ENCODE measurements at regions not wholly inside any gene's neighbourhood (a gene's known extent, or its start where the extent isn't known, plus 50 kb on each side); places are given as distances from the start of the nearest gene placed in this dataset.

- peak in 1 of 2 experiments; percentile 91; a peak in 2 of 4 replicates for TF ChIP-seq RCOR1 (IDR thresholded peaks at IDR 0.05; ENCODE audit: borderline replicate concordance in 1 of 2, low read depth in 2 of 2, low read length in 2 of 2)
- no peak for TF ChIP-seq TRIM25 (IDR thresholded peaks at IDR 0.05; ENCODE audit: borderline replicate concordance)
- TF ChIP-seq CREB3 (tag; conservative IDR thresholded peaks at IDR 0.05; ENCODE audit: low read depth) = peak; percentile 62; the same call in 1 of the 2 replicates
- TF ChIP-seq, protein P1, sequence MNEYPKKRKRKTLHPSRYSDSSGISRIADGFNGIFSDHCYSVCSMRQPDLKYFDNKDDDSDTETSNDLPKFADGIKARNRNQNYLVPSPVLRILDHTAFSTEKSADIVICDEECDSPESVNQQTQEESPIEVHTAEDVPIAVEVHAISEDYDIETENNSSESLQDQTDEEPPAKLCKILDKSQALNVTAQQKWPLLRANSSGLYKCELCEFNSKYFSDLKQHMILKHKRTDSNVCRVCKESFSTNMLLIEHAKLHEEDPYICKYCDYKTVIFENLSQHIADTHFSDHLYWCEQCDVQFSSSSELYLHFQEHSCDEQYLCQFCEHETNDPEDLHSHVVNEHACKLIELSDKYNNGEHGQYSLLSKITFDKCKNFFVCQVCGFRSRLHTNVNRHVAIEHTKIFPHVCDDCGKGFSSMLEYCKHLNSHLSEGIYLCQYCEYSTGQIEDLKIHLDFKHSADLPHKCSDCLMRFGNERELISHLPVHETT (CRISPR knock-in tag; conservative IDR thresholded peaks at IDR 0.05 in 1 of 2, IDR thresholded peaks at IDR 0.05 in 1 of 2) = no peak
- 0 out of 2 replicates have a peak, but pooled peaks have one; percentile 56 for TF ChIP-seq PHB (CRISPR knock-in tag; IDR thresholded peaks at IDR 0.05)
- no peak for TF ChIP-seq SAP30 (IDR thresholded peaks at IDR 0.05; ENCODE audit: borderline replicate concordance, insufficient read depth, low read depth, low read length, poor library complexity, severe bottlenecking)
- TF ChIP-seq, protein P2, sequence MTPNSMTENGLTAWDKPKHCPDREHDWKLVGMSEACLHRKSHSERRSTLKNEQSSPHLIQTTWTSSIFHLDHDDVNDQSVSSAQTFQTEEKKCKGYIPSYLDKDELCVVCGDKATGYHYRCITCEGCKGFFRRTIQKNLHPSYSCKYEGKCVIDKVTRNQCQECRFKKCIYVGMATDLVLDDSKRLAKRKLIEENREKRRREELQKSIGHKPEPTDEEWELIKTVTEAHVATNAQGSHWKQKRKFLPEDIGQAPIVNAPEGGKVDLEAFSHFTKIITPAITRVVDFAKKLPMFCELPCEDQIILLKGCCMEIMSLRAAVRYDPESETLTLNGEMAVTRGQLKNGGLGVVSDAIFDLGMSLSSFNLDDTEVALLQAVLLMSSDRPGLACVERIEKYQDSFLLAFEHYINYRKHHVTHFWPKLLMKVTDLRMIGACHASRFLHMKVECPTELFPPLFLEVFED (CRISPR knock-in tag; conservative IDR thresholded peaks at IDR 0.05) = no peak
- TF ChIP-seq ZBTB12 (CRISPR knock-in tag; IDR thresholded peaks at IDR 0.05) = no peak
- no peak for TF ChIP-seq ZNF707 (CRISPR knock-in tag; conservative IDR thresholded peaks at IDR 0.05)
- TF ChIP-seq HLTF (IDR thresholded peaks at IDR 0.05) = 0 out of 2 replicates have a peak, but pooled peaks have one; percentile 25
- TF ChIP-seq EP300 (IDR thresholded peaks at IDR 0.05; ENCODE audit: low read length) = peak; percentile 54; the same call in 1 of the 2 replicates
- TF ChIP-seq ETS2 (tag; IDR thresholded peaks at IDR 0.05; ENCODE audit: borderline replicate concordance, poor library complexity, severe bottlenecking) = no peak
- TF ChIP-seq CHAMP1 (IDR thresholded peaks at IDR 0.05) = no peak
- TF ChIP-seq, protein P3, sequence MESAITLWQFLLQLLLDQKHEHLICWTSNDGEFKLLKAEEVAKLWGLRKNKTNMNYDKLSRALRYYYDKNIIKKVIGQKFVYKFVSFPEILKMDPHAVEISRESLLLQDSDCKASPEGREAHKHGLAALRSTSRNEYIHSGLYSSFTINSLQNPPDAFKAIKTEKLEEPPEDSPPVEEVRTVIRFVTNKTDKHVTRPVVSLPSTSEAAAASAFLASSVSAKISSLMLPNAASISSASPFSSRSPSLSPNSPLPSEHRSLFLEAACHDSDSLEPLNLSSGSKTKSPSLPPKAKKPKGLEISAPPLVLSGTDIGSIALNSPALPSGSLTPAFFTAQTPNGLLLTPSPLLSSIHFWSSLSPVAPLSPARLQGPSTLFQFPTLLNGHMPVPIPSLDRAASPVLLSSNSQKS (CRISPR knock-in tag; IDR thresholded peaks at IDR 0.05) = no peak
- TF ChIP-seq ZNF551 (CRISPR knock-in tag; IDR thresholded peaks at IDR 0.05) = no peak
Measured at GRCh38 chr22:19641254-19641982, 72.9 kb upstream of the SEPTIN5 start (continued).
